H1 (cell line): ENCODE measurements at regions not wholly inside any gene's neighbourhood (a gene's known extent, or its start where the extent isn't known, plus 50 kb on each side); places are given as distances from the start of the nearest gene placed in this dataset.

ENCODE experiments used
- BACH1 ChIP-seq: IDR thresholded peaks from 2 replicates; pipeline ENCODE4 v1.6.1; 2012; ENCODE audit warnings: low read length, improper control_type of control experiment
- CREB1 ChIP-seq: IDR thresholded peaks from 2 replicates; pipeline ENCODE4 v1.6.1; 2012; ENCODE audit warnings: inconsistent platforms
- GABPA ChIP-seq: IDR thresholded peaks from 2 replicates; pipeline ENCODE4 v1.6.1; 2011; ENCODE audit warnings: mild to moderate bottlenecking, low read length, moderate library complexity, borderline replicate concordance; ENCODE audit not compliant: insufficient read depth
- POLR2A ChIP-seq, 2 experiments: IDR thresholded peaks; 1 replicate in 1 of 2; 2 replicates in 1 of 2; pipeline ENCODE4 v1.6.1; 2011; ENCODE audit warnings: low read depth in 2 of 2, low read length in 2 of 2, mild to moderate bottlenecking in 2 of 2; ENCODE audit errors: control extremely low read depth in 1 of 2
- RFX5 ChIP-seq: IDR thresholded peaks from 2 replicates; pipeline ENCODE4 v1.6.1; 2011; ENCODE audit warnings: low read depth, low read length, improper control_type of control experiment, borderline replicate concordance
- SIRT6 ChIP-seq: IDR thresholded peaks from one replicate; pipeline ENCODE4 v1.7.1; 2012; ENCODE audit warnings: low read length, inconsistent platforms
- SP4 ChIP-seq: IDR thresholded peaks from 2 replicates; pipeline ENCODE4 v1.6.1; 2012; ENCODE audit warnings: low read length, inconsistent platforms
- TCF12 ChIP-seq: IDR thresholded peaks from 2 replicates; pipeline ENCODE4 v1.6.1; 2011; ENCODE audit warnings: low read depth, mild to moderate bottlenecking, low read length
- TF ChIP-seq, protein P1 (sequence below): fragments of 300-600 bp; sonication (generic); IDR thresholded peaks from 2 replicates; pipeline ENCODE4 v1.7.1; 2012; ENCODE audit warnings: low read length, moderate library complexity, mild to moderate bottlenecking, inconsistent platforms; ENCODE audit not compliant: insufficient replicate concordance

DNA sequence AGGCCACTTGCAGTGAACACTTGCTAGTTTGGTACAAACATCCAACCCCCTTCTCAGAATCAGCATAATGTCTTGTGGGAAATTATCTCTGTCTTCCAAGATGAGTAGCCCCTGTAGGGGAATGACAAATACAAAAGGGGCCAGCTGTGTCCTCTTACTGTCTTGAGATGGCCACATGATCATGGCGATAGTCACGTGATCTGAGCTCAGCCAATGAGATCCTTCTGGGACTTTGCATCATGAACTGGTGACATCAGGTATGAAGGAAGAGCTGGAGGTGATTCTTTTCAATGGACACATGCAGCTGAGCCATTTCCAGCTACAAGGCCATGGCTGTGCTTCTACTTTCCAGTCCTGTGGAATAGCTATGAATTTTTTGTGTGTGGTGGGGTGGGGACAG is 206.3 kb downstream of the IRX1 start (continued):
- TF ChIP-seq, protein P1, sequence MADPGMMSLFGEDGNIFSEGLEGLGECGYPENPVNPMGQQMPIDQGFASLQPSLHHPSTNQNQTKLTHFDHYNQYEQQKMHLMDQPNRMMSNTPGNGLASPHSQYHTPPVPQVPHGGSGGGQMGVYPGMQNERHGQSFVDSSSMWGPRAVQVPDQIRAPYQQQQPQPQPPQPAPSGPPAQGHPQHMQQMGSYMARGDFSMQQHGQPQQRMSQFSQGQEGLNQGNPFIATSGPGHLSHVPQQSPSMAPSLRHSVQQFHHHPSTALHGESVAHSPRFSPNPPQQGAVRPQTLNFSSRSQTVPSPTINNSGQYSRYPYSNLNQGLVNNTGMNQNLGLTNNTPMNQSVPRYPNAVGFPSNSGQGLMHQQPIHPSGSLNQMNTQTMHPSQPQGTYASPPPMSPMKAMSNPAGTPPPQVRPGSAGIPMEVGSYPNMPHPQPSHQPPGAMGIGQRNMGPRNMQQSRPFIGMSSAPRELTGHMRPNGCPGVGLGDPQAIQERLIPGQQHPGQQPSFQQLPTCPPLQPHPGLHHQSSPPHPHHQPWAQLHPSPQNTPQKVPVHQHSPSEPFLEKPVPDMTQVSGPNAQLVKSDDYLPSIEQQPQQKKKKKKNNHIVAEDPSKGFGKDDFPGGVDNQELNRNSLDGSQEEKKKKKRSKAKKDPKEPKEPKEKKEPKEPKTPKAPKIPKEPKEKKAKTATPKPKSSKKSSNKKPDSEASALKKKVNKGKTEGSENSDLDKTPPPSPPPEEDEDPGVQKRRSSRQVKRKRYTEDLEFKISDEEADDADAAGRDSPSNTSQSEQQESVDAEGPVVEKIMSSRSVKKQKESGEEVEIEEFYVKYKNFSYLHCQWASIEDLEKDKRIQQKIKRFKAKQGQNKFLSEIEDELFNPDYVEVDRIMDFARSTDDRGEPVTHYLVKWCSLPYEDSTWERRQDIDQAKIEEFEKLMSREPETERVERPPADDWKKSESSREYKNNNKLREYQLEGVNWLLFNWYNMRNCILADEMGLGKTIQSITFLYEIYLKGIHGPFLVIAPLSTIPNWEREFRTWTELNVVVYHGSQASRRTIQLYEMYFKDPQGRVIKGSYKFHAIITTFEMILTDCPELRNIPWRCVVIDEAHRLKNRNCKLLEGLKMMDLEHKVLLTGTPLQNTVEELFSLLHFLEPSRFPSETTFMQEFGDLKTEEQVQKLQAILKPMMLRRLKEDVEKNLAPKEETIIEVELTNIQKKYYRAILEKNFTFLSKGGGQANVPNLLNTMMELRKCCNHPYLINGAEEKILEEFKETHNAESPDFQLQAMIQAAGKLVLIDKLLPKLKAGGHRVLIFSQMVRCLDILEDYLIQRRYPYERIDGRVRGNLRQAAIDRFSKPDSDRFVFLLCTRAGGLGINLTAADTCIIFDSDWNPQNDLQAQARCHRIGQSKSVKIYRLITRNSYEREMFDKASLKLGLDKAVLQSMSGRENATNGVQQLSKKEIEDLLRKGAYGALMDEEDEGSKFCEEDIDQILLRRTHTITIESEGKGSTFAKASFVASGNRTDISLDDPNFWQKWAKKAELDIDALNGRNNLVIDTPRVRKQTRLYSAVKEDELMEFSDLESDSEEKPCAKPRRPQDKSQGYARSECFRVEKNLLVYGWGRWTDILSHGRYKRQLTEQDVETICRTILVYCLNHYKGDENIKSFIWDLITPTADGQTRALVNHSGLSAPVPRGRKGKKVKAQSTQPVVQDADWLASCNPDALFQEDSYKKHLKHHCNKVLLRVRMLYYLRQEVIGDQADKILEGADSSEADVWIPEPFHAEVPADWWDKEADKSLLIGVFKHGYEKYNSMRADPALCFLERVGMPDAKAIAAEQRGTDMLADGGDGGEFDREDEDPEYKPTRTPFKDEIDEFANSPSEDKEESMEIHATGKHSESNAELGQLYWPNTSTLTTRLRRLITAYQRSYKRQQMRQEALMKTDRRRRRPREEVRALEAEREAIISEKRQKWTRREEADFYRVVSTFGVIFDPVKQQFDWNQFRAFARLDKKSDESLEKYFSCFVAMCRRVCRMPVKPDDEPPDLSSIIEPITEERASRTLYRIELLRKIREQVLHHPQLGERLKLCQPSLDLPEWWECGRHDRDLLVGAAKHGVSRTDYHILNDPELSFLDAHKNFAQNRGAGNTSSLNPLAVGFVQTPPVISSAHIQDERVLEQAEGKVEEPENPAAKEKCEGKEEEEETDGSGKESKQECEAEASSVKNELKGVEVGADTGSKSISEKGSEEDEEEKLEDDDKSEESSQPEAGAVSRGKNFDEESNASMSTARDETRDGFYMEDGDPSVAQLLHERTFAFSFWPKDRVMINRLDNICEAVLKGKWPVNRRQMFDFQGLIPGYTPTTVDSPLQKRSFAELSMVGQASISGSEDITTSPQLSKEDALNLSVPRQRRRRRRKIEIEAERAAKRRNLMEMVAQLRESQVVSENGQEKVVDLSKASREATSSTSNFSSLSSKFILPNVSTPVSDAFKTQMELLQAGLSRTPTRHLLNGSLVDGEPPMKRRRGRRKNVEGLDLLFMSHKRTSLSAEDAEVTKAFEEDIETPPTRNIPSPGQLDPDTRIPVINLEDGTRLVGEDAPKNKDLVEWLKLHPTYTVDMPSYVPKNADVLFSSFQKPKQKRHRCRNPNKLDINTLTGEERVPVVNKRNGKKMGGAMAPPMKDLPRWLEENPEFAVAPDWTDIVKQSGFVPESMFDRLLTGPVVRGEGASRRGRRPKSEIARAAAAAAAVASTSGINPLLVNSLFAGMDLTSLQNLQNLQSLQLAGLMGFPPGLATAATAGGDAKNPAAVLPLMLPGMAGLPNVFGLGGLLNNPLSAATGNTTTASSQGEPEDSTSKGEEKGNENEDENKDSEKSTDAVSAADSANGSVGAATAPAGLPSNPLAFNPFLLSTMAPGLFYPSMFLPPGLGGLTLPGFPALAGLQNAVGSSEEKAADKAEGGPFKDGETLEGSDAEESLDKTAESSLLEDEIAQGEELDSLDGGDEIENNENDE, result no peak
- TF ChIP-seq RFX5 (no peak), POLR2A (IDR thresholded peaks at IDR 0.05; ENCODE audit: control extremely low read depth in 1 of 2, low read depth in 2 of 2, low read length in 2 of 2) (no peak), CREB1 (no peak), SIRT6 (no peak), TCF12 (no peak), BACH1 (no peak), SP4 (no peak), GABPA (no peak)
- TF ChIP-seq, all 59 proteins: peak for 0
